ENCODE measurements at regions not wholly inside any gene's neighbourhood (a gene's known extent, or its start where the extent isn't known, plus 50 kb on each side); places are given as distances from the start of the nearest gene placed in this dataset.
"Not testable (repeated sequence)": the region's sequence is repeated elsewhere in the genome, so short reads cannot be mapped to it uniquely, and the experiment has no call there.

DNA sequence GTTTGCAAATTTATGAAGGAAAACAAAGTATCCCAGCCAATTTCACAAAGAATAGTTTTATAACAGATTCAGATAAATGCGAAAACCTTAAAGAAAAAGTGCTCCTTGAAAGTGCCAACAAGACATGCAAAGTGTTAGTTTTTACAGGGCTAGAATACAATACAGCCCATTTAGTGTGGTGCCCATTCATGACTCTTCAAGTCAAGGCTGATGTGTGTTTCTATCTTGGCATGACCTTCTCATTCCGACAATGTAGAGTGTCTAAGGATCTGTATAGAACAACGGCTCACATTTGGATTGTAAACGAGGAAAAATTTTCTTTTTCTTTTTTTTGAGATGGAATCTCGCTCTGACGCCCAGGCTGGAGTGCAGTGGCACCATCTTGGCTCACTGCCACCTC lies 205.2 kb upstream of the SEMA6A start:
- DNase-seq (ENCODE audit: low read depth): no peak

DNA sequence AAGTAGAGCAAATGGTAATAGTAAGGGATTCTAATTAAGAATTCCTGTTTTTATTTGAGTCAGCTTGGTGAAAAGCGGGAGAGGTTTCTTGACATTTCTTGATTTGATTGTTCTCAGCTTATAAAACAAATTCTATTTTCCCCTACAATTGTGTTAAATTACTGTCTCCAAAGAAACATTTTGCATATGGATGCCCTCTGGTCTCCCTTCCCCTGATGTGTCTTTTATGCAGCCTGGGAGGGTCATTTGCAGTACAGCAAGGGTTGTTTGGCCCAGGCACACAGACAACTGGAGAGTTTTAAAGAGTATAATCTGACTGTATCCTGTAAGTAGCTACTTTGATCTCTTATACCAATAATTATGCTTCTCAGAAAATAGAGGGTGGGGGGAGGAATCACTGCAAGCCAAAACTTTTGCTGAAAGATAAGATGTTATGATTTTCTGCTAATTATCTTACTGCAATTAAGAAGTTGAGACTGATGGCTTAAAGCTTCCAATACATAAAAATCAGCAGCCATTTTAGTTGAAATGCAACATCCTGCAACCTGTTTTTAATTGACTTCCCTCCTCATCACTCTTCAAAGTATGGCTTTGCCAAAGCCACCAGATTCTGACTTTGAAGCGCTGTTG lies 204.1 kb upstream of the SEMA6A start:
- DNase-seq (ENCODE audit: low read depth): no peak

- no peak for DNase-seq (ENCODE audit: low read depth)
These were observed 203.4 kb upstream of the SEMA6A start for GRCh38 chr5:116778032-116778431.

- DNase-seq (ENCODE audit: low read depth): no peak
These were observed 199.3 kb upstream of the SEMA6A start for GRCh38 chr5:116773926-116774325.

DNA sequence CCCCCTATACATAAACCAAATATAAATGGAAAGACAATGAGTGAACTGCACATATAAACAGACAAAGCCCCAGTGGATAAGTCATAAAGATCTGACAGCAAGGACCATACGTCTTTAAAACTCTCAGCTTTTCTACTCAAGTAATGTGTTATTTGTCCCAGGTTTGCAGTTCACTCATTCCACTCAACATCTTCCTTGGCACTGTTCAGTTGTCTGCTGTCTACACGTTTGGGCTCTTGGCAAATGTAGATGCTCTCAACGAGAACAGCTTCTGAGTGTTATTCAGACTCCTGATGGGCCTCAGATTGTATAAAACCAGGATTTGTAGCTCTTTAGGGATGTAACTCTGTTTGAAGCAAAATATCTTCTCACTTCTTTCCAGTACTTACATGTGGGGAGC lies 198.2 kb upstream of the SEMA6A start:
- no peak for DNase-seq (ENCODE audit: low read depth)

DNA sequence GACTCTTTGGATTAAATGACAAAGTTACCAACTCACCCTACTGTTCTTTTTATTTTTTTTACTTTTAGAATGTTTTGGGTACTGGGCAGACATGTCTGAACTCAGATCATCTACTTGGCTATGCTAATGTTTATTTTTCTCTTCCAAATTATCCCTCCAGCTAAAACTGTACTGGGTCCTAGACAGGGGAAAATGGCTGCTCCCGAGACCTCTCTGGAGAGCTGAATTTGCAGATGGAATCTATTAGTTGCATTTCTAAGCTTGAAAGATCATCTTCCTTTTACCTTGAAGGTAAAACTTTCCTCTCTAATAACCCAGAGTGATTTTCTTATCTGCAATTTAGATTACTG lies 197.5 kb upstream of the SEMA6A start:
- DNase-seq (ENCODE audit: low read depth): no peak

DNA sequence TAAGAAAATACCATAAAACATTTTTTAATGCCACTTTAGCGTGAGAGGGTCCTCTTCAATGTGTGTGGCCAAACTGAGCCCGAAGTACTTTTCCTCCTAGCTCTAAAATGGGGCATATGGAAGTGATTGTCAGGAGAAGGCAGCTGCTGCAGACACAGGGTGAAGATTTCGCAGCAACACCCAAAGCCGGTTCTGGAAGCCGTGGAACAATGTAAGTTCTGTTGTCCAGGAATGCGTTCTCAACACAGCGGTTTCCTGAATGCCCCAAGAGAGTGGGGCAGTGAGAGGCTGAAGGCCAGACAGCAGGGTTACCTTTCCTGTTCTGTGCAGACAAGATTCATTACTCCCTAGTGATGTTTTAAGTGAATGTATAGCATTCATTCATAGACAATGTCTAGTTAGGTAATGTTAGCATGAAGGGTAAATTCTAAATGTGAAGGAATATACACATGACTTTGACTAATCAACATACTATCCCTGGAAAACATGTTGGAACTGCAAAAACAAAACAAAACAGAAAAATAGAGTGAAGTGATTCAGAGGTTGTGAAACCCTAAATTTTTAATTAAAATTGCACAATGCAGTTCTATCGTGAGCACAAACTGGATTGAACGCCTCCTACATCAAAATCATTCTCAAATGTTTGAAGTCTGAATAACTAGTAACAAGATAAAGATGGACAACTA lies 197.0 kb upstream of the SEMA6A start:
- DNase-seq (ENCODE audit: low read depth): no peak

DNA sequence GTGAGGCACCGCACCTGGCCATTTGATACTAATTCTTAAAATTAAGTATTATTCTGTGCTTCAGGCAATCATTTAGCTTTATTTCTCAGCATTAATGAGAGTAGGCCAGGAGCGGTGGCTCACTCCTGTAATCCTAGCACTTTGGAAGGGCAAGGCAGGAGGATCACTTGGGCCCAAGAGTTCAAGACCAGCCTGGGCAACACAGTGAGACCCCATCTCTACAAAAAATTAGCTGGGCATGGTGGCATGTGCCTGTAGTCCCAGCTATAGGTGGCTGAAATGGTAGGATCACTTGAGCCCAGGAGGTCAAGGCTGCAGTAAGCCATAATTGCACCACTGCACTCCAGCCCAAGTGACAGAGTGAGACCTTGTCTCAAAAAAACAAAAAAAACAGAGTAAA lies 195.3 kb upstream of the SEMA6A start:
- DNase-seq (ENCODE audit: low read depth): not testable (repeated sequence)

DNA sequence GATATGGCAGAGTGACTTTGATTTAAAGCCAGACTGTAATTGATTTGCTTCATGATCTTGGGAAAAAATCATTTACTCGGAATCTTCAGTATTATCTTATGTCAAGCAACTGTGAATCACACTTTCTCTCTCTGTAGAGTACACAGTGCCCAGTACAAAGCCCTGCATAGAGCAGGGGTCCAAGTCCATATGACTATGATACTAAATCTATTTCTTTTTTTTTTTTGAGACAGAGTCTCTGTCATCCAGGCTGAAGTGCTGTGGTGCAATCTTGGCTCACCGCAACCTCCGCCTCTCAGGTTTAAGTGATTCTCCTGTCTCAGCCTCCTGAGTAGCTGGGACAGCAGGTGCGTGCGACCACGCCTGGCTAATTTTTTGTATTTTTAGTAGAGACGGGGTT lies 194.8 kb upstream of the SEMA6A start:
- DNase-seq (ENCODE audit: low read depth): no peak

DNA sequence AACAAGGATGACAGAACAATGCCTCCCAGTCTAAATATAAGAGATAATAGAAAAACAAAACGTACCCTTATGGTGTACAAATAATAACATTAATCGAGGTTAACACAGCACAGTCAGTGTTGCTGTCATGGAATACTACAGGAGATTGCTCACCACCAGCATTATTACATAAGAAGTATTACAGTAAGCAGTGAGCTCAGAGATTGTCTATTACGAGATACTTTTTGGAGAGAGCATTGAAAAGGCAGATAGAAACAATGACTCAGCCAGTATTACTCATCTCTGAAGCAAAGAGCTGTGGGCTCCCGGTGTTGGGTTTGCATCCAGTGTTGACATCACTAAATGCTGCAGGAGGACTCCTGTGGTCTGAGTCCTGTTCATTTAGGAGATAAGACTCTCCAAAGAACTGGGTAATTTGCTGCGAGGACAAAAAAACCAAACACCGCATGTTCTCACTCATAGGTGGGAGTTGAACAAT lies 191.9 kb upstream of the SEMA6A start:
- no peak for DNase-seq (ENCODE audit: low read depth)

GRCh38 chr5:116765441-116765840 lies 190.8 kb upstream of the SEMA6A start:
- DNase-seq (ENCODE audit: low read depth): no peak

- no peak for DNase-seq (ENCODE audit: low read depth)
These were observed 190.3 kb upstream of the SEMA6A start for GRCh38 chr5:116764941-116765340.

DNA sequence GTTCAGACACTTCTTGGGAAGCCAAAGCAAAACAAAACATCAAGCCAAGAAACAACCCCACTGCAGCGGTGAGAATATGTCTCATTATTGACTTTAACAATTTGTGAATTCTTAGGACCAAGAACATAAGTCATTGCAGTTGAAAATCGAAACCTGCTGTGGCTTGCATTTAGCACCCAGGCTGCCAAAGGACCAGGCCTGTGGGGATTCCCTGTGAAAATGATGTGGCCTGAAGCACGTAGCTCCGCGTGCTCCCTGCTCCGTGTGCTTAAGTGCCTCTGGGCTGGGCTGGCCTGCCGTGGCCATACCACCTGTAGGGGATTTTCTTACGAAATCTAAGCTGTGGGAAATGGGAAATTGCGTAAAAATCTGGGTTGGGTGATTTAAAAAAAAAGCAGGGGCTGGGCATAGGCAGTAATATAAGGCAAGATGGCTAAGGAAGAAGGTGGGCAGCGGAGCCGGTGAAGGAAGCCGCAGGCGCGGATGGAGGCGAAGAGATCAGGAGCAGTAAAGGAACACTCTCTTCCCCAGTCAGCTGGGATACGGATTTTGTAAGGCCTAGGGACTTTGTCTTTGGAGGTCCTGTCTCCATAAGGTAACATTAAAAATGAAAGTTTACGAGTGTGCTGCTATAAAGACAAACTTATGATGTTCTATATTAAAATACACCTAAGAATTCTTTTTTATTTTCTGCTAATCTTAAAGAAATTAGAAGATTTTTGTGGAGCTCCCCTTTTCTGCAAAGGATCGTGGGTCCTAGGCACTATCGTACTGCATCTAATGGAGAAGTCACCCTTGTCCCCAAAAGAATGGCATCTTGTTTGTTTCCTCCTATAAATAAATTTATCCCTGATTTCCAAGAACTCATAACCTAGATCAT lies 189.6 kb upstream of the SEMA6A start:
- DNase-seq (ENCODE audit: low read depth): no peak

DNA sequence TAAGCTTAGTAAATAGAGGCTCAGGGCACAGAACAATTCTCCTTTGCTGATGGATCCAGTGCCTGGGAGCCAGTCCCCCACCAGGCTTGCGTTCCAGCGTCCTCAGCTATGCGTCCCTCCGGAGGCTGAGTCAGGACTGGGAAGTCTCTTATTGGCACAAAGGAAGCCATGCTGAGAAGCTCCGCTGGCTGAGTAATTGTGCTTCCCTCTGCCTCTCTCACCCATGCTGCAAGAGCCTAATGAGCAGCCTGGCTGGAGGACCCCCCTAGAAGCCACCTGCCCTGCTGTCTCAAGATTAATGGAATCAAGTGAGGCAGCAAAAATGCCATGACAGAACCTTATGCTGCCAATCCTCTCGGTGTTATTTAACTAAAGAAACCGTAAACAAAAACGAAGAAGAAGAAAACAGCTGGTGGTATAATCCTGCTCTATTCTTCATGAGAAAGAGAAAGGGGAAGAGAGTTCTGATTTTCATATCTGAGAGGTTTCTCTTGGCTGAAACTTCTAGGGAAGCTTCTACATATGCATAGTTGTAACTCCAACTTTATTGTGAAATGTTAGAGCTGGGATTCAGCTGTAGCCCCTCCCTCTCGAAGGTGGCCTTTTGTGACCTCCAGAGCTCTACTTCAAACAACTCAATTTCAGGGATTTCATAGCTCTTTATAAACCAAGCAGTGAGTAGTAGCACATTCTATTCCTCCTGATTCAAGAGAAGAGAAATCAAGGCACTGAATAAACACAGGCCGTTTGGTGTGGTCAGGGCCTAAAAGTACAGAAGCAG lies 185.4 kb upstream of the SEMA6A start:
- DNase-seq (ENCODE audit: low read depth): no peak

DNA sequence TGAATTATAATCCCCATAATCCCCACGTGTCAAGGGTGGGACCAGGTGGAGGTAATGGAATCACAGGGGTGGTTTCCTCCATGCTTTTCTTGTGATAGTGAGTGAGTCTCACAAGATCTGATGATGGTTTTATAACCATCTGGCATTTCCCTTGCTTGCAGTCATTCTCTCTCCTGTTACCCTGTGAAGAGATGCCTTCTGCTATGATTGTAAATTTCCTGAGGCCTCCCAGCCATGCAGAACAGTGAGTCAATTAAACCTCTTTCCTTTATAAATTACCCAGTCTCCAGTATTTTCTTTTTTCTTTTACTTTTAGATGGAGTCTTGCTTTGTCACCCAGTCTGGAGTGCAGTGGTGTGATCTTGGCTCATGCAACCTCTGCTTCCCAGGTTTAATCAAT lies 182.7 kb upstream of the SEMA6A start:
- DNase-seq (ENCODE audit: low read depth): no peak

DNA sequence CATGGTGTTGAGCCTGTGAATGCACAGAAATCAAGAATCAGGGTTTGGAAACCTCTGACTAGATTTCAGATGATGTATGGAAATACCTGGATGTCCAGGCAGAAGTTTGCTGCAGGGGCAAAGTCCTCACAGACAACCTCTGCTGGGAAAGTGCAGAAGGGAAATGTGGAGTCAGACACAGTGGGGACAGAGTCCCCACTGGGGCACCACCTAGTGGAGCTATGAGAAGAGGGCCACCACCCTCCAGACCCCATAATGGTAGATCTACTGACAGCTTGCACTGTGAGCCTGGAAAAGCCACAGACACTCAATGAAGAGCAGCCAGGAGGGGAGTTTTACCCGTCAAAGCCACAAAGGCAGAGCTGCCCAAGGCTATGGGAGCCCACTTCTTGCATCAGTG lies 181.9 kb upstream of the SEMA6A start:
- DNase-seq (ENCODE audit: low read depth): no peak

DNA sequence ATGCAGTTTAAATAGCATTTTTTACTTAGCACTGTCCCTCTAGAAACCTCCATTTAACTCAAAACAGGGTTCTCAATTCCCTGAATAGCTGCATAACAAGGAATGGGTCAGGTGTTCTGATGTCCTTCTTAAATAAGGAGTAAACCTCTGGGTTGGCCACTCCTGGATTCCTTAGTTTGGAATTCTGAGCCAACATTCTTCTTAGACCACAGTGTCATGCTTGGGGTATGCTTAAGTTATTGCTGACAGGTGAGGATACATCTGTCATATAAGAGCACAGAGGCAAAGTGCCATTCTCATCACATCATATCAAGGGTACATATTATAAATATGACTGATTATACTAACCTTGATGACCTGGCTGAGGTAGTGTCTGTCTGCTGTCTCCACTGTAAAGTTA lies 179.9 kb upstream of the SEMA6A start:
- DNase-seq (ENCODE audit: low read depth): no peak

DNA sequence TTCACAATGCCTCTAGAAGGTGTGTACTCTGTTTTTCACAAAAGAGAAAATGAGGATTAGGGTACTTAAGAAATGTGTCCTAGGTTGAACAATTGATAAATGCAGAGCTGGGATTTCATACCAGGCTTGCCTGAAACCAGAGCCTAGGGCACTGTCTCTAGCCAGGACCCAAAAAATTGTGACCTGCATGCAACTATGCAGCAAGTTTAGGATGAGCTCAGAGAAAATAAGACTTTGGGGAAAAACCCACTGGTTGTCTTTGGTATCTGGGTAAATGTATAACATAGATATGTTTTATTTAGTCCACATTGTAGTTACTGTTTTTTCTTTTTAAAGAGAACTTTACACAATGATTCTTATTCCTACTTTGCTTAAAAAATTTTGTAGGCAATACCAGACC lies 177.1 kb upstream of the SEMA6A start:
- DNase-seq (ENCODE audit: low read depth): no peak

- no peak for DNase-seq (ENCODE audit: low read depth)
These were observed 176.3 kb upstream of the SEMA6A start for GRCh38 chr5:116750631-116751580.

- no peak for DNase-seq (ENCODE audit: low read depth)
These were observed 173.3 kb upstream of the SEMA6A start for GRCh38 chr5:116747881-116748280.

GRCh38 chr5:116746668-116747067 lies 172.0 kb upstream of the SEMA6A start:
- no peak for DNase-seq (ENCODE audit: low read depth)

Measured in stimulated activated CD8-positive, alpha-beta memory T cell treated with anti-CD3 and anti-CD28 coated beads, Interleukin-15, amount 100 ng/mL, for 1 hour (primary cell).